ENCODE measurements at regions not wholly inside any gene's neighbourhood (a gene's known extent, or its start where the extent isn't known, plus 50 kb on each side); places are given as distances from the start of the nearest gene placed in this dataset.

- TF ChIP-seq EZH2 (IDR thresholded peaks at IDR 0.05) (no peak), CTCF (IDR thresholded peaks at IDR 0.05) (no peak)
These were observed 50.9 kb upstream of the ALCAM start for GRCh38 chr3:105315815-105316214.

Measured in neural progenitor cell (in vitro differentiated cells).